H1 (cell line): ENCODE measurements at regions not wholly inside any gene's neighbourhood (a gene's known extent, or its start where the extent isn't known, plus 50 kb on each side); places are given as distances from the start of the nearest gene placed in this dataset.

Source experiments
- EGR1 ChIP-seq: IDR thresholded peaks from 2 replicates; pipeline ENCODE4 v1.6.1; 2011; ENCODE audit warnings: low read depth, low read length, borderline replicate concordance
- RFX5 ChIP-seq: IDR thresholded peaks from 2 replicates; pipeline ENCODE4 v1.6.1; 2011; ENCODE audit warnings: low read depth, low read length, improper control_type of control experiment, borderline replicate concordance
- TF ChIP-seq, protein P1 (sequence below): IDR thresholded peaks from 2 replicates; pipeline ENCODE4 v1.6.1; 2011; ENCODE audit warnings: low read depth, mild to moderate bottlenecking, low read length; ENCODE audit not compliant: insufficient read depth

GRCh38 chr3:145843561-145843960 is 317.4 kb downstream of the PLOD2 start (continued):
- TF ChIP-seq, protein P1, sequence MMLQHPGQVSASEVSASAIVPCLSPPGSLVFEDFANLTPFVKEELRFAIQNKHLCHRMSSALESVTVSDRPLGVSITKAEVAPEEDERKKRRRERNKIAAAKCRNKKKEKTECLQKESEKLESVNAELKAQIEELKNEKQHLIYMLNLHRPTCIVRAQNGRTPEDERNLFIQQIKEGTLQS, result no peak
- TF ChIP-seq EGR1 (no peak), RFX5 (no peak)
- TF ChIP-seq, all 59 proteins: peak for 0
